ENCODE measurements at regions not wholly inside any gene's neighbourhood (a gene's known extent, or its start where the extent isn't known, plus 50 kb on each side); places are given as distances from the start of the nearest gene placed in this dataset.

GRCh38 chr2:196271795-196272194 is 100.4 kb upstream of the STK17B start:
- Histone ChIP-seq H3K36me3 (ENCODE audit: control insufficient read depth, insufficient read depth, low read length) (no peaks in the 10 kb centered on the region), H3K4me3 (ENCODE audit: low read depth, low read length) (no peak overlapping the region), H3K27ac (ENCODE audit: insufficient read depth, low read length, poor library complexity, severe bottlenecking) (no peak overlapping the region), H3K9me3 (ENCODE audit: control insufficient read depth in 2 of 2, low read length in 2 of 2) (no peaks in the 10 kb centered on the region), H3K27me3 (ENCODE audit: control insufficient read depth, insufficient read depth, low read length) (no peaks in the 10 kb centered on the region), H3K4me1 (ENCODE audit: control insufficient read depth, insufficient read depth, low read length, poor library complexity, severe bottlenecking) (peaks cover 57% of the 10 kb centered on the region)
- Mint-ChIP-seq H3K4me3 (peak overlapping the region in 2 of 4 donors; percentile 9 to 31), H3K36me3 (no peaks in the 10 kb centered on the region), H3K27ac (peak overlapping the region in 1 of 3 donors; percentile 43), H3K4me1 (peaks cover 50 to 74% (median 58%) of the 10 kb centered on the region in 4 donors), H3K9me3 (no peaks in the 10 kb centered on the region), H3K27me3 (no peaks in the 10 kb centered on the region)
- DNase-seq, result no peak
- ATAC-seq (ENCODE audit: low read depth in 2 of 2), result no peak

DNA sequence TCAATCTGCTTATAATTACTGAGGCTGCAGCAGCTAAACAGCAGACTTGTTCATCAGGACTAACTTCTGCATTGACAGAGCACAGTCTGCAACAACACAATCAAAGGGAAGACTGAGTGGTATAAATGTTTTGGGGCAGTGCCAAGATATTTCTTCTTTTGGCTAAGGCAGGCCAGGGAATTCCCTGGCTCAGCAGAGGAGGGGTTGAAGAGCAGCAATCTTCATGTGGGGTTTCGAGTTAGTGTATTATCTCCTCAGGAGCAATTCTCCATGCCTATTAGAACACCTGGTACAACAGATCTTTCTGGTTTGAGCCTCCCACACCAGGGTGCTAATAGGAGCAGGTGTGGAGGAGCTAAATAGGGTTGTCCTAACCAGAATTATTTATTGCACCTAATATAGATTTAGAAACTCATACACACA is 103.0 kb upstream of the STK17B start:
- H3K27ac Mint-ChIP-seq, result peak overlapping the region; percentile 74 to 75 (median 75)
- peak overlapping the region; percentile 64 for H3K27ac ChIP-seq (ENCODE audit: insufficient read depth, low read length, poor library complexity, severe bottlenecking)
- peak; percentile 25 to 43 for ATAC-seq (ENCODE audit: low read depth in 2 of 2)
- H3K36me3 Mint-ChIP-seq, result no peaks in the 10 kb centered on the region
- peak overlapping the region; percentile 28 for H3K4me3 ChIP-seq (ENCODE audit: low read depth, low read length)
- H3K27me3 Mint-ChIP-seq, result no peaks in the 10 kb centered on the region
- no peak for DNase-seq
- peak overlapping the region; percentile 4 to 73 (median 44) for H3K4me3 Mint-ChIP-seq
- H3K4me1 ChIP-seq (ENCODE audit: control insufficient read depth, insufficient read depth, low read length, poor library complexity, severe bottlenecking), result peaks cover 34% of the 10 kb centered on the region
- H3K4me1 Mint-ChIP-seq, result peaks cover 40 to 70% (median 56%) of the 10 kb centered on the region in 4 donors
- no peaks in the 10 kb centered on the region for H3K27me3 ChIP-seq (ENCODE audit: control insufficient read depth, insufficient read depth, low read length)
- no peaks in the 10 kb centered on the region for H3K9me3 ChIP-seq (ENCODE audit: control insufficient read depth in 2 of 2, low read length in 2 of 2)
- no peaks in the 10 kb centered on the region for H3K36me3 ChIP-seq (ENCODE audit: control insufficient read depth, insufficient read depth, low read length)
- H3K9me3 Mint-ChIP-seq, result peaks cover 0 to 1% (median 0%) of the 10 kb centered on the region in 7 donors

DNA sequence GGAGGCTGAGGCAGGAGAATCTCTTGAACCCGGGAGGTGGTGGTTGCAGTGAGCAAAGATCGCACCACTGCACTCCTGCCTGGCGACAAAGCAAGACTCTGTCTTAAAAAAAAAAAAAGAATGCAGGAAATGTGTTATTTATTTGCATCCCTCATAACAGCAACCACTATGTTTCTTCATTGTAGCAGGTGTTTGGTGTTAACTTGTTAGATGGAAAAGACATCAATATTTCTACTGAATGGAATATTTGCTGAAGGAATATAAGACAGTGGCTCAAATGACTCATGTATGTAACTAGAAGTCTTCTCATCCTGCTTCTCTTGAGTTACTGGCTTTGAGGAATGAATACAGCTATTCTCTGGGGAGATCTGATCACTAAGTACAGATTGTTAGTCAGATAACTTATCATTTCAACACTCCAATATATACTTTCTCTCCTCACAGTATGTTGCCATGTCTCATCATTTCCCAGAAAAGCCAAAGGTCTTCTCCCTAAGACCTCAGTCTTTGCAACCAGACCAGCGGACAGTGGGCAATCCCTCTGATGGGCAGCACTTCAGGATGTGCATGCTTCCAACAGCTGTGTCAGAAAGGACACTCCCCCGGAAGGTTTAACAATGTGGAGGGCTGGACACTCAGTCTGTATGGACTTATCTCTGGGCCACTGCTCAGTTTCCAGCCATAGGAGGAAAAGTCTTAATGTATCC is 104.4 kb upstream of the STK17B start:
- Histone ChIP-seq H3K27me3 (ENCODE audit: control insufficient read depth, insufficient read depth, low read length) (no peaks in the 10 kb centered on the region), H3K27ac (ENCODE audit: insufficient read depth, low read length, poor library complexity, severe bottlenecking) (peak overlapping the region; percentile 64), H3K4me3 (ENCODE audit: low read depth, low read length) (peak overlapping the region; percentile 75), H3K4me1 (ENCODE audit: control insufficient read depth, insufficient read depth, low read length, poor library complexity, severe bottlenecking) (peaks cover 34% of the 10 kb centered on the region), H3K36me3 (ENCODE audit: control insufficient read depth, insufficient read depth, low read length) (no peaks in the 10 kb centered on the region), H3K9me3 (ENCODE audit: control insufficient read depth in 2 of 2, low read length in 2 of 2) (no peaks in the 10 kb centered on the region)
- no peaks in the 10 kb centered on the region for H3K36me3 Mint-ChIP-seq
- no peaks in the 10 kb centered on the region for H3K27me3 Mint-ChIP-seq
- no peak for DNase-seq
- peaks cover 42 to 65% (median 52%) of the 10 kb centered on the region in 4 donors for H3K4me1 Mint-ChIP-seq
- H3K27ac Mint-ChIP-seq, result peak overlapping the region; percentile 75 to 93 (median 88)
- no peak for ATAC-seq (ENCODE audit: low read depth in 2 of 2)
- peaks cover 0 to 1% (median 0%) of the 10 kb centered on the region in 7 donors for H3K9me3 Mint-ChIP-seq
- peak overlapping the region; percentile 55 to 90 (median 62) for H3K4me3 Mint-ChIP-seq

DNA sequence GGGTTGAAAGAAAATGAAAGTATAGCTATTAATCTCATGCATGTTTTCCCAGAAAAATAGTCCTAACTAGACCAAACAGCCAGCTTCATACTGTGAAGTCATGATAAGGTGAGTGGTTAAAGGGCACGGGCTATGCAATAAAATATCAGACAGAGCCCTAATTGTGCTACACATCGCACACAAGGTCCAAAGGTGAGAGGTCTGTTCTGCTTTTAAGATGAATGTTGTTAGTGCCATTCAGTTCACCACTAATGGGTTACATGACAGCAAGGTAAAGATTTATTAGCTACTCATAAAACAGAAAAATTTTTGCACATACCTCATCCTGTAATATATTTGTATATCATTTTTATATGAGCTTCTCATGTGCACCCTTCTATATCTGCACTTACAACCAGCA is 105.0 kb upstream of the STK17B start:
- Mint-ChIP-seq H3K9me3 (peaks cover 0 to 1% (median 0%) of the 10 kb centered on the region in 7 donors), H3K4me1 (peaks cover 42 to 70% (median 54%) of the 10 kb centered on the region in 4 donors)
- ATAC-seq (ENCODE audit: low read depth in 2 of 2), result peak in 1 of 2 donors; percentile 17

DNA sequence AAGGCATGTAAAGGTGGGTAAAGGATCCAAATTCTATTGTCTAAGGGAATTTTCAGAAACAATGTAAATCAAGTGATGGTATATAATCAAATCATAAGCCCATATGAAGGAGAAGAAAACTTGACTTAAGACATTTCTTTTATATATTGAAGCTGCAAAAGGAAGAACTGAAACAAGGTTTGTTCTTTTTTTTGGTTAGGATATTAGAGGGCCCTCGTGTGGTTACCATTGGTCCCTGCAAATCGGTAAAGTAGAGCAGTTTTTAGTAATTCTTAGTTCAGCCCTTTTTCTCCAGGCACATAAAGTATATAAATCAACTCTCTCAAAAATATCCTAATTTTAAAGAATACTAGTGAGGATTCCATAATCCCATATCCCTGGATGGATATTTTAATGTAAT is 105.6 kb upstream of the STK17B start:
- H3K27ac ChIP-seq (ENCODE audit: insufficient read depth, low read length, poor library complexity, severe bottlenecking), result peak overlapping the region; percentile 64
- Mint-ChIP-seq H3K27ac (peak overlapping the region in 2 of 3 donors; percentile 66 to 75), H3K9me3 (peaks cover 0 to 1% (median 0%) of the 10 kb centered on the region in 7 donors), H3K27me3 (no peaks in the 10 kb centered on the region), H3K36me3 (no peaks in the 10 kb centered on the region), H3K4me1 (peaks cover 38 to 68% (median 50%) of the 10 kb centered on the region in 4 donors), H3K4me3 (peak overlapping the region in 3 of 4 donors; percentile 36 to 67 (median 44))
- no peaks in the 10 kb centered on the region for H3K27me3 ChIP-seq (ENCODE audit: control insufficient read depth, insufficient read depth, low read length)
- peaks cover 34% of the 10 kb centered on the region for H3K4me1 ChIP-seq (ENCODE audit: control insufficient read depth, insufficient read depth, low read length, poor library complexity, severe bottlenecking)
- H3K4me3 ChIP-seq (ENCODE audit: low read depth, low read length), result peak overlapping the region; percentile 75
- H3K36me3 ChIP-seq (ENCODE audit: control insufficient read depth, insufficient read depth, low read length), result no peaks in the 10 kb centered on the region
- peak; percentile 60 to 66 for ATAC-seq (ENCODE audit: low read depth in 2 of 2)
- peak; percentile 15 to 83 (median 69) for DNase-seq
- no peaks in the 10 kb centered on the region for H3K9me3 ChIP-seq (ENCODE audit: control insufficient read depth in 2 of 2, low read length in 2 of 2)

More for the DNA sequence above, 105.0 kb upstream of the STK17B start:
- peaks cover 34% of the 10 kb centered on the region for H3K4me1 ChIP-seq (ENCODE audit: control insufficient read depth, insufficient read depth, low read length, poor library complexity, severe bottlenecking)
- DNase-seq, result no peak
- no peaks in the 10 kb centered on the region for H3K36me3 ChIP-seq (ENCODE audit: control insufficient read depth, insufficient read depth, low read length)
- no peaks in the 10 kb centered on the region for H3K27me3 ChIP-seq (ENCODE audit: control insufficient read depth, insufficient read depth, low read length)
- H3K9me3 ChIP-seq (ENCODE audit: control insufficient read depth in 2 of 2, low read length in 2 of 2), result no peaks in the 10 kb centered on the region
- Mint-ChIP-seq H3K4me3 (peak overlapping the region; percentile 55 to 90 (median 62)), H3K27ac (peak overlapping the region; percentile 75 to 93 (median 88)), H3K36me3 (no peaks in the 10 kb centered on the region), H3K27me3 (no peaks in the 10 kb centered on the region)
- H3K4me3 ChIP-seq (ENCODE audit: low read depth, low read length), result peak overlapping the region; percentile 75
- peak overlapping the region; percentile 64 for H3K27ac ChIP-seq (ENCODE audit: insufficient read depth, low read length, poor library complexity, severe bottlenecking)

- Mint-ChIP-seq H3K9me3 (peaks cover 0 to 1% (median 0%) of the 10 kb centered on the region in 7 donors), H3K4me3 (peak overlapping the region in 2 of 4 donors; percentile 21 to 58), H3K36me3 (no peaks in the 10 kb centered on the region), H3K27ac (peak overlapping the region in 1 of 3 donors; percentile 34), H3K27me3 (no peaks in the 10 kb centered on the region), H3K4me1 (peaks cover 36 to 78% (median 51%) of the 10 kb centered on the region in 4 donors)
- ATAC-seq (ENCODE audit: low read depth in 2 of 2), result peak in 1 of 2 donors; percentile 28
- no peak for DNase-seq
- Histone ChIP-seq H3K4me3 (ENCODE audit: low read depth, low read length) (no peak overlapping the region), H3K4me1 (ENCODE audit: control insufficient read depth, insufficient read depth, low read length, poor library complexity, severe bottlenecking) (peaks cover 34% of the 10 kb centered on the region), H3K27me3 (ENCODE audit: control insufficient read depth, insufficient read depth, low read length) (no peaks in the 10 kb centered on the region), H3K9me3 (ENCODE audit: control insufficient read depth in 2 of 2, low read length in 2 of 2) (no peaks in the 10 kb centered on the region), H3K36me3 (ENCODE audit: control insufficient read depth, insufficient read depth, low read length) (no peaks in the 10 kb centered on the region), H3K27ac (ENCODE audit: insufficient read depth, low read length, poor library complexity, severe bottlenecking) (no peak overlapping the region)
Measured at GRCh38 chr2:196278491-196278911, 107.1 kb upstream of the STK17B start.

DNA sequence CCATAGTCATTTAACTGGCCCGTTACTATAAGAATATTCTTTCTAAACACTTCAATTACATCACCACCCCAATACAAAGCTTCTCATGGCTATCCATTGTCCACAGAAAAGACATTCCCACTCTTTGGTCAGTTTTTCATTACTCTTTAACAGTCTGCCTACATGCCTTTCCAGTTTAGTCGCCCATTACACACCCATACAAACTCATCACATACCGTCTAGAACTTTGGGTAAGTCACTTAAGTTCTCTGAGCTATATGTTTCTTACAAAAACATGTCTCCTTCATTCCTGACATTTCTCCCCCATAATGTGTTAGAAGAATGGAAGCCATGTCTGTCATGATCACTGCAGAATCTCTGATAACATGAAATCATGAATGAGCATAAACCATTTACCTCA is 108.2 kb upstream of the STK17B start:
- Histone ChIP-seq H3K4me1 (ENCODE audit: control insufficient read depth, insufficient read depth, low read length, poor library complexity, severe bottlenecking) (peaks cover 25% of the 10 kb centered on the region), H3K36me3 (ENCODE audit: control insufficient read depth, insufficient read depth, low read length) (no peaks in the 10 kb centered on the region), H3K9me3 (ENCODE audit: control insufficient read depth in 2 of 2, low read length in 2 of 2) (no peaks in the 10 kb centered on the region), H3K4me3 (ENCODE audit: low read depth, low read length) (no peak overlapping the region), H3K27me3 (ENCODE audit: control insufficient read depth, insufficient read depth, low read length) (no peaks in the 10 kb centered on the region), H3K27ac (ENCODE audit: insufficient read depth, low read length, poor library complexity, severe bottlenecking) (no peak overlapping the region)
- peaks cover 31 to 79% (median 48%) of the 10 kb centered on the region in 4 donors for H3K4me1 Mint-ChIP-seq
- H3K4me3 Mint-ChIP-seq, result no peak overlapping the region
- peaks cover 0 to 1% (median 0%) of the 10 kb centered on the region in 7 donors for H3K9me3 Mint-ChIP-seq
- H3K36me3 Mint-ChIP-seq, result no peaks in the 10 kb centered on the region
- DNase-seq (no peak), ATAC-seq (ENCODE audit: low read depth in 2 of 2) (no peak)
- no peaks in the 10 kb centered on the region for H3K27me3 Mint-ChIP-seq
- no peak overlapping the region for H3K27ac Mint-ChIP-seq
